ENCODE measurements at regions not wholly inside any gene's neighbourhood (a gene's known extent, or its start where the extent isn't known, plus 50 kb on each side); places are given as distances from the start of the nearest gene placed in this dataset.

- TF ChIP-seq POLR2A (IDR thresholded peaks at IDR 0.05; ENCODE audit: low read depth, low read length): no peak
- TF ChIP-seq TAF1 (IDR thresholded peaks at IDR 0.05; ENCODE audit: low read depth, low read length): no peak
- no peak for TF ChIP-seq POLR2AphosphoS5 (IDR thresholded peaks at IDR 0.05; ENCODE audit: low read depth, low read length)
Measured at GRCh38 chr1:104460880-104461279, 711.2 kb downstream of the AMY1C start.
